WTC11 (cell line): ENCODE measurements at regions not wholly inside any gene's neighbourhood (a gene's known extent, or its start where the extent isn't known, plus 50 kb on each side); places are given as distances from the start of the nearest gene placed in this dataset.

Experiments
- ATAC-seq: fragments of 200-7000 bp; cut with Tn5 transposase; 2 replicates; pipeline ENCODE4 v1.10.0; 2021; ENCODE audit warnings: mild to moderate bottlenecking, moderate library complexity
- CTCF ChIA-PET: fragments of 300-600 bp; sonication (Branson Sonifier 250); formaldehyde crosslinking; loops from one replicate; lab custom pipeline; 2021; ENCODE audit warnings: antibody characterized with exemption; lab: Charles Lee
- POLR2A ChIA-PET: fragments of 350-600 bp; sonication (Branson Sonifier 250); formaldehyde crosslinking; loops from one replicate; lab custom pipeline; 2021; ENCODE audit warnings: antibody characterized with exemption; lab: Charles Lee
- DNase-seq: peaks from one replicate; pipeline ENCODE4 v3.0.0; 2021; ENCODE audit warnings: low spot score
- H3K27ac Mint-ChIP-seq: 2 replicates; pipeline ENCODE4 v1.8.0; 2021; ENCODE audit warnings: mixed read lengths
- H3K27me3 Mint-ChIP-seq: 2 replicates; pipeline ENCODE4 v1.8.0; 2021; ENCODE audit warnings: low read depth, mild to moderate bottlenecking, moderate library complexity, mixed read lengths
- H3K36me3 Mint-ChIP-seq: 2 replicates; pipeline ENCODE4 v1.8.0; 2021; ENCODE audit warnings: mixed read lengths
- H3K4me1 Mint-ChIP-seq: 2 replicates; pipeline ENCODE4 v1.8.0; 2022; ENCODE audit warnings: mixed read lengths
- H3K4me3 Mint-ChIP-seq: 2 replicates; pipeline ENCODE4 v1.8.0; 2021; ENCODE audit warnings: mild to moderate bottlenecking, moderate library complexity, mixed read lengths
- H3K9me3 Mint-ChIP-seq: 2 replicates; pipeline ENCODE4 v1.8.0; 2021; ENCODE audit warnings: mixed read lengths
- ELF4 ChIP-seq: sonication (generic); formaldehyde crosslinking; IDR thresholded peaks from 2 replicates; pipeline ENCODE4 v1.8.1; 2022; ENCODE audit warnings: low read depth, mild to moderate bottlenecking, moderate library complexity, missing genetic modification reagents
- ETV6 ChIP-seq: sonication (generic); formaldehyde crosslinking; IDR thresholded peaks from 2 replicates; pipeline ENCODE4 v1.8.1; 2022; ENCODE audit warnings: mild to moderate bottlenecking, missing genetic modification reagents
- NFE2L1 ChIP-seq: sonication (generic); formaldehyde crosslinking; IDR thresholded peaks from 2 replicates; pipeline ENCODE4 v1.8.1; 2023; ENCODE audit warnings: missing genetic modification reagents
- NFYB ChIP-seq: sonication (generic); formaldehyde crosslinking; conservative IDR thresholded peaks from 2 replicates; pipeline ENCODE4 v1.8.0; 2022; ENCODE audit warnings: low read depth, missing genetic modification reagents
- OVOL2 ChIP-seq: fragments of 250-450 bp; sonication (Bioruptor Pico); IDR thresholded peaks from 2 replicates; pipeline ENCODE4 v1.9.0; 2021; ENCODE audit warnings: mild to moderate bottlenecking, borderline replicate concordance
- PRRX2 ChIP-seq: fragments of 250-450 bp; sonication (Bioruptor Pico); IDR thresholded peaks from 2 replicates; pipeline ENCODE4 v1.8.0; 2021; ENCODE audit warnings: mild to moderate bottlenecking
- SOX15 ChIP-seq: fragments of 250-450 bp; sonication (Bioruptor Pico); IDR thresholded peaks from 2 replicates; pipeline ENCODE4 v1.9.0; 2021; ENCODE audit warnings: mild to moderate bottlenecking
- TEAD4 ChIP-seq: sonication (generic); formaldehyde crosslinking; IDR thresholded peaks from 2 replicates; pipeline ENCODE4 v1.8.0; 2022; ENCODE audit warnings: mild to moderate bottlenecking, missing genetic modification reagents
- ZNF121 ChIP-seq: sonication (generic); formaldehyde crosslinking; IDR thresholded peaks from 2 replicates; pipeline ENCODE4 v1.8.0; 2023; ENCODE audit warnings: missing genetic modification reagents
- ZNF219 ChIP-seq: sonication (generic); formaldehyde crosslinking; IDR thresholded peaks from 2 replicates; pipeline ENCODE4 v1.8.0; 2023; ENCODE audit warnings: missing genetic modification reagents, mild to moderate bottlenecking, borderline replicate concordance
- ZNF317 ChIP-seq: sonication (generic); formaldehyde crosslinking; IDR thresholded peaks from 2 replicates; pipeline ENCODE4 v1.8.1; 2023; ENCODE audit warnings: low read depth, mild to moderate bottlenecking, moderate library complexity, missing genetic modification reagents, borderline replicate concordance
- ZNF423 ChIP-seq: fragments of 250-450 bp; sonication (Bioruptor Pico); IDR thresholded peaks from 2 replicates; pipeline ENCODE4 v2.1.2; 2022; ENCODE audit warnings: mild to moderate bottlenecking, moderate library complexity
- TF ChIP-seq, protein P1 (sequence below): sonication (generic); formaldehyde crosslinking; IDR thresholded peaks from 2 replicates; pipeline ENCODE4 v1.8.1; 2023; ENCODE audit warnings: mild to moderate bottlenecking, missing genetic modification reagents, moderate library complexity
- TF ChIP-seq, protein P2 (sequence below): sonication (generic); formaldehyde crosslinking; IDR thresholded peaks from 2 replicates; pipeline ENCODE4 v1.8.0; 2022; ENCODE audit warnings: mild to moderate bottlenecking, missing genetic modification reagents
- TF ChIP-seq, protein P3 (sequence below): fragments of 250-450 bp; sonication (Bioruptor Pico); IDR thresholded peaks from 2 replicates; pipeline ENCODE4 v1.9.0; 2021; ENCODE audit warnings: mild to moderate bottlenecking
- TF ChIP-seq, protein P4 (sequence below): sonication (generic); formaldehyde crosslinking; IDR thresholded peaks from 2 replicates; pipeline ENCODE4 v1.8.1; 2022; ENCODE audit warnings: low read depth, mild to moderate bottlenecking, moderate library complexity, missing genetic modification reagents, borderline replicate concordance
- TF ChIP-seq, protein P5 (sequence below): sonication (generic); formaldehyde crosslinking; IDR thresholded peaks from 2 replicates; pipeline ENCODE4 v1.8.1; 2023; ENCODE audit warnings: mild to moderate bottlenecking, missing genetic modification reagents, borderline replicate concordance
- TF ChIP-seq, protein P6 (sequence below): sonication (generic); formaldehyde crosslinking; IDR thresholded peaks from 2 replicates; pipeline ENCODE4 v1.8.1; 2022; ENCODE audit warnings: low read depth, missing genetic modification reagents, borderline replicate concordance
- TF ChIP-seq, protein P7 (sequence below): sonication (generic); formaldehyde crosslinking; IDR thresholded peaks from 2 replicates; pipeline ENCODE4 v1.8.1; 2022; ENCODE audit warnings: missing genetic modification reagents, borderline replicate concordance
- TF ChIP-seq, protein P8 (sequence below): sonication (generic); formaldehyde crosslinking; IDR thresholded peaks from 2 replicates; pipeline ENCODE4 v1.8.0; 2023; ENCODE audit warnings: missing genetic modification reagents

DNA sequence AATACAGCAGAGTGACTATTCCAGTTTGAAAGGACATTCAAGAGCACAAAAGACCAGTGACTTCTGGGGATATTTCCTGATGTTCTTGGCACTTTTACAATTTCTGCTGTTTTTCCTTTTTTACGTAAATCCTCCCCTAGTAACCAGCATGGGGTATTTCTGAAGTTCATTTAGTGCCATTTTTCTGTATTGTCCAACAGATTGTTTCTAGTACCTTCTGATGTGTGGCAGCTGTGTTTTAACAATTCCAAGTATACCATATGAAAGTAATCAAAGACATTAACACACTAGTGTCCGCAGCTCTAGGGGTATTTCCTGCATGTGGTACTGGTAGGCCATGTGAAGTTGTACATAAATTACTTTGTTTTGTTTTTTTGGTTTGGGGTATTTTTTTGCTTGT is 53.0 kb upstream of the SMARCA2 start:
- Mint-ChIP-seq H3K27me3 (no peaks in the 10 kb centered on the region; the same call in 1 of the 2 replicates), H3K36me3 (no peaks in the 10 kb centered on the region), H3K4me3 (no peak overlapping the region), H3K4me1 (peaks cover 18% of the 10 kb centered on the region), H3K27ac (no peak overlapping the region), H3K9me3 (no peaks in the 10 kb centered on the region)
- ChIA-PET POLR2A (no interaction called here), CTCF (interaction anchor here (1.2 kb wide), 1 partner anchor 125 kb away, joined by 5 read pairs; no protein-coding TSS in a partner anchor)
- TF ChIP-seq, protein P1, sequence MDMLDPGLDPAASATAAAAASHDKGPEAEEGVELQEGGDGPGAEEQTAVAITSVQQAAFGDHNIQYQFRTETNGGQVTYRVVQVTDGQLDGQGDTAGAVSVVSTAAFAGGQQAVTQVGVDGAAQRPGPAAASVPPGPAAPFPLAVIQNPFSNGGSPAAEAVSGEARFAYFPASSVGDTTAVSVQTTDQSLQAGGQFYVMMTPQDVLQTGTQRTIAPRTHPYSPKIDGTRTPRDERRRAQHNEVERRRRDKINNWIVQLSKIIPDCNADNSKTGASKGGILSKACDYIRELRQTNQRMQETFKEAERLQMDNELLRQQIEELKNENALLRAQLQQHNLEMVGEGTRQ (CRISPR knock-in tag): no peak
- TF ChIP-seq, protein P2, sequence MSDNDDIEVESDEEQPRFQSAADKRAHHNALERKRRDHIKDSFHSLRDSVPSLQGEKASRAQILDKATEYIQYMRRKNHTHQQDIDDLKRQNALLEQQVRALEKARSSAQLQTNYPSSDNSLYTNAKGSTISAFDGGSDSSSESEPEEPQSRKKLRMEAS (CRISPR knock-in tag): no peak
- no peak for TF ChIP-seq ZNF219 (CRISPR knock-in tag)
- TF ChIP-seq, protein P3, sequence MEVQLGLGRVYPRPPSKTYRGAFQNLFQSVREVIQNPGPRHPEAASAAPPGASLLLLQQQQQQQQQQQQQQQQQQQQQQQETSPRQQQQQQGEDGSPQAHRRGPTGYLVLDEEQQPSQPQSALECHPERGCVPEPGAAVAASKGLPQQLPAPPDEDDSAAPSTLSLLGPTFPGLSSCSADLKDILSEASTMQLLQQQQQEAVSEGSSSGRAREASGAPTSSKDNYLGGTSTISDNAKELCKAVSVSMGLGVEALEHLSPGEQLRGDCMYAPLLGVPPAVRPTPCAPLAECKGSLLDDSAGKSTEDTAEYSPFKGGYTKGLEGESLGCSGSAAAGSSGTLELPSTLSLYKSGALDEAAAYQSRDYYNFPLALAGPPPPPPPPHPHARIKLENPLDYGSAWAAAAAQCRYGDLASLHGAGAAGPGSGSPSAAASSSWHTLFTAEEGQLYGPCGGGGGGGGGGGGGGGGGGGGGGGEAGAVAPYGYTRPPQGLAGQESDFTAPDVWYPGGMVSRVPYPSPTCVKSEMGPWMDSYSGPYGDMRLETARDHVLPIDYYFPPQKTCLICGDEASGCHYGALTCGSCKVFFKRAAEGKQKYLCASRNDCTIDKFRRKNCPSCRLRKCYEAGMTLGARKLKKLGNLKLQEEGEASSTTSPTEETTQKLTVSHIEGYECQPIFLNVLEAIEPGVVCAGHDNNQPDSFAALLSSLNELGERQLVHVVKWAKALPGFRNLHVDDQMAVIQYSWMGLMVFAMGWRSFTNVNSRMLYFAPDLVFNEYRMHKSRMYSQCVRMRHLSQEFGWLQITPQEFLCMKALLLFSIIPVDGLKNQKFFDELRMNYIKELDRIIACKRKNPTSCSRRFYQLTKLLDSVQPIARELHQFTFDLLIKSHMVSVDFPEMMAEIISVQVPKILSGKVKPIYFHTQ (CRISPR knock-in tag): no peak
- no peak for TF ChIP-seq ZNF317 (CRISPR knock-in tag)
- no peak for TF ChIP-seq SOX15 (CRISPR knock-in tag)
- no peak for TF ChIP-seq ZNF121 (CRISPR knock-in tag)
- no peak for TF ChIP-seq PRRX2 (CRISPR knock-in tag)
- no peak for TF ChIP-seq NFE2L1
- TF ChIP-seq, protein P4, sequence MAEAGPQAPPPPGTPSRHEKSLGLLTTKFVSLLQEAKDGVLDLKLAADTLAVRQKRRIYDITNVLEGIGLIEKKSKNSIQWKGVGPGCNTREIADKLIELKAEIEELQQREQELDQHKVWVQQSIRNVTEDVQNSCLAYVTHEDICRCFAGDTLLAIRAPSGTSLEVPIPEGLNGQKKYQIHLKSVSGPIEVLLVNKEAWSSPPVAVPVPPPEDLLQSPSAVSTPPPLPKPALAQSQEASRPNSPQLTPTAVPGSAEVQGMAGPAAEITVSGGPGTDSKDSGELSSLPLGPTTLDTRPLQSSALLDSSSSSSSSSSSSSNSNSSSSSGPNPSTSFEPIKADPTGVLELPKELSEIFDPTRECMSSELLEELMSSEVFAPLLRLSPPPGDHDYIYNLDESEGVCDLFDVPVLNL (CRISPR knock-in tag): no peak
- TF ChIP-seq, protein P5, sequence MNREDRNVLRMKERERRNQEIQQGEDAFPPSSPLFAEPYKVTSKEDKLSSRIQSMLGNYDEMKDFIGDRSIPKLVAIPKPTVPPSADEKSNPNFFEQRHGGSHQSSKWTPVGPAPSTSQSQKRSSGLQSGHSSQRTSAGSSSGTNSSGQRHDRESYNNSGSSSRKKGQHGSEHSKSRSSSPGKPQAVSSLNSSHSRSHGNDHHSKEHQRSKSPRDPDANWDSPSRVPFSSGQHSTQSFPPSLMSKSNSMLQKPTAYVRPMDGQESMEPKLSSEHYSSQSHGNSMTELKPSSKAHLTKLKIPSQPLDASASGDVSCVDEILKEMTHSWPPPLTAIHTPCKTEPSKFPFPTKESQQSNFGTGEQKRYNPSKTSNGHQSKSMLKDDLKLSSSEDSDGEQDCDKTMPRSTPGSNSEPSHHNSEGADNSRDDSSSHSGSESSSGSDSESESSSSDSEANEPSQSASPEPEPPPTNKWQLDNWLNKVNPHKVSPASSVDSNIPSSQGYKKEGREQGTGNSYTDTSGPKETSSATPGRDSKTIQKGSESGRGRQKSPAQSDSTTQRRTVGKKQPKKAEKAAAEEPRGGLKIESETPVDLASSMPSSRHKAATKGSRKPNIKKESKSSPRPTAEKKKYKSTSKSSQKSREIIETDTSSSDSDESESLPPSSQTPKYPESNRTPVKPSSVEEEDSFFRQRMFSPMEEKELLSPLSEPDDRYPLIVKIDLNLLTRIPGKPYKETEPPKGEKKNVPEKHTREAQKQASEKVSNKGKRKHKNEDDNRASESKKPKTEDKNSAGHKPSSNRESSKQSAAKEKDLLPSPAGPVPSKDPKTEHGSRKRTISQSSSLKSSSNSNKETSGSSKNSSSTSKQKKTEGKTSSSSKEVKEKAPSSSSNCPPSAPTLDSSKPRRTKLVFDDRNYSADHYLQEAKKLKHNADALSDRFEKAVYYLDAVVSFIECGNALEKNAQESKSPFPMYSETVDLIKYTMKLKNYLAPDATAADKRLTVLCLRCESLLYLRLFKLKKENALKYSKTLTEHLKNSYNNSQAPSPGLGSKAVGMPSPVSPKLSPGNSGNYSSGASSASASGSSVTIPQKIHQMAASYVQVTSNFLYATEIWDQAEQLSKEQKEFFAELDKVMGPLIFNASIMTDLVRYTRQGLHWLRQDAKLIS: no peak
- TF ChIP-seq, protein P6, sequence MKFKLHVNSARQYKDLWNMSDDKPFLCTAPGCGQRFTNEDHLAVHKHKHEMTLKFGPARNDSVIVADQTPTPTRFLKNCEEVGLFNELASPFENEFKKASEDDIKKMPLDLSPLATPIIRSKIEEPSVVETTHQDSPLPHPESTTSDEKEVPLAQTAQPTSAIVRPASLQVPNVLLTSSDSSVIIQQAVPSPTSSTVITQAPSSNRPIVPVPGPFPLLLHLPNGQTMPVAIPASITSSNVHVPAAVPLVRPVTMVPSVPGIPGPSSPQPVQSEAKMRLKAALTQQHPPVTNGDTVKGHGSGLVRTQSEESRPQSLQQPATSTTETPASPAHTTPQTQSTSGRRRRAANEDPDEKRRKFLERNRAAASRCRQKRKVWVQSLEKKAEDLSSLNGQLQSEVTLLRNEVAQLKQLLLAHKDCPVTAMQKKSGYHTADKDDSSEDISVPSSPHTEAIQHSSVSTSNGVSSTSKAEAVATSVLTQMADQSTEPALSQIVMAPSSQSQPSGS: no peak
- TF ChIP-seq NFYB (CRISPR knock-in tag): no peak
- TF ChIP-seq ETV6 (CRISPR knock-in tag): no peak
- TF ChIP-seq, protein P7, sequence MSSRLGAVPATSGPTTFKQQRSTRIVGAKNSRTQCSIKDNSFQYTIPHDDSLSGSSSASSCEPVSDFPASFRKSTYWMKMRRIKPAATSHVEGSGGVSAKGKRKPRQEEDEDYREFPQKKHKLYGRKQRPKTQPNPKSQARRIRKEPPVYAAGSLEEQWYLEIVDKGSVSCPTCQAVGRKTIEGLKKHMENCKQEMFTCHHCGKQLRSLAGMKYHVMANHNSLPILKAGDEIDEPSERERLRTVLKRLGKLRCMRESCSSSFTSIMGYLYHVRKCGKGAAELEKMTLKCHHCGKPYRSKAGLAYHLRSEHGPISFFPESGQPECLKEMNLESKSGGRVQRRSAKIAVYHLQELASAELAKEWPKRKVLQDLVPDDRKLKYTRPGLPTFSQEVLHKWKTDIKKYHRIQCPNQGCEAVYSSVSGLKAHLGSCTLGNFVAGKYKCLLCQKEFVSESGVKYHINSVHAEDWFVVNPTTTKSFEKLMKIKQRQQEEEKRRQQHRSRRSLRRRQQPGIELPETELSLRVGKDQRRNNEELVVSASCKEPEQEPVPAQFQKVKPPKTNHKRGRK (CRISPR knock-in tag): no peak
- no peak for TF ChIP-seq ELF4 (CRISPR knock-in tag)
- no peak for TF ChIP-seq OVOL2 (CRISPR knock-in tag)
- TF ChIP-seq, protein P8, sequence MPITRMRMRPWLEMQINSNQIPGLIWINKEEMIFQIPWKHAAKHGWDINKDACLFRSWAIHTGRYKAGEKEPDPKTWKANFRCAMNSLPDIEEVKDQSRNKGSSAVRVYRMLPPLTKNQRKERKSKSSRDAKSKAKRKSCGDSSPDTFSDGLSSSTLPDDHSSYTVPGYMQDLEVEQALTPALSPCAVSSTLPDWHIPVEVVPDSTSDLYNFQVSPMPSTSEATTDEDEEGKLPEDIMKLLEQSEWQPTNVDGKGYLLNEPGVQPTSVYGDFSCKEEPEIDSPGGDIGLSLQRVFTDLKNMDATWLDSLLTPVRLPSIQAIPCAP (CRISPR knock-in tag): no peak
- no peak for TF ChIP-seq ZNF423 (CRISPR knock-in tag)
- TF ChIP-seq TEAD4 (CRISPR knock-in tag): no peak
- ATAC-seq (no peak), DNase-seq (no peak)
